Activated CD8-positive, alpha-beta T cell treated with anti-CD3 and anti-CD28 coated beads for 36 hours (primary cell): ENCODE measurements at regions not wholly inside any gene's neighbourhood (a gene's known extent, or its start where the extent isn't known, plus 50 kb on each side); places are given as distances from the start of the nearest gene placed in this dataset.

ENCODE experiments used
- ATAC-seq: fragments of 200-7000 bp; cut with Tn5 transposase; one replicate; pipeline ENCODE4 v1.10.0; 2021; ENCODE audit warnings: mild to moderate bottlenecking, moderate library complexity
- CTCF ChIA-PET: fragments of 350-600 bp; sonication (Branson Sonifier 250); formaldehyde crosslinking; loops from one replicate; lab custom pipeline; 2021; ENCODE audit warnings: antibody characterized with exemption; lab: Charles Lee
- POLR2A ChIA-PET: fragments of 350-600 bp; sonication (Branson Sonifier 250); formaldehyde crosslinking; loops from one replicate; lab custom pipeline; 2021; ENCODE audit warnings: antibody characterized with exemption; lab: Charles Lee
- DNase-seq: peaks from one replicate; pipeline ENCODE4 v3.0.0-alpha.2; 2020
- H3K27ac Mint-ChIP-seq: one replicate; pipeline ENCODE4 v1.8.0; 2021; ENCODE audit warnings: mild to moderate bottlenecking, mixed read lengths
- H3K27me3 Mint-ChIP-seq: one replicate; pipeline ENCODE4 v1.8.0; 2021; ENCODE audit warnings: mixed read lengths
- H3K36me3 Mint-ChIP-seq: one replicate; pipeline ENCODE4 v1.8.0; 2021; ENCODE audit warnings: low read depth, mixed read lengths
- H3K4me1 Mint-ChIP-seq: one replicate; pipeline ENCODE4 v1.8.0; 2021; ENCODE audit warnings: low read depth, mixed read lengths
- H3K4me3 Mint-ChIP-seq: one replicate; pipeline ENCODE4 v1.8.0; 2021; ENCODE audit warnings: mild to moderate bottlenecking, moderate library complexity, mixed read lengths
- H3K9me3 Mint-ChIP-seq: one replicate; pipeline ENCODE4 v1.8.0; 2021; ENCODE audit warnings: mixed read lengths
- CTCF ChIP-seq: fragments of 200-600 bp; IDR thresholded peaks from one replicate; pipeline ENCODE4 v1.8.0; 2022; ENCODE audit warnings: antibody characterized with exemption, mild to moderate bottlenecking
- intact Hi-C: fragments of 100-400 bp; cut with micrococcal nuclease; formaldehyde crosslinking; loops from one replicate; pipeline ENCODE4 v1.10.0; 2022

- no peak for TF ChIP-seq CTCF
- POLR2A ChIA-PET: no interaction called here
- H3K4me1 Mint-ChIP-seq: no peaks in the 10 kb centered on the region
- CTCF ChIA-PET: no interaction called here
- H3K36me3 Mint-ChIP-seq: no peaks in the 10 kb centered on the region
- peaks cover 8% of the 10 kb centered on the region for H3K9me3 Mint-ChIP-seq
- H3K4me3 Mint-ChIP-seq: no peak overlapping the region
- DNase-seq (no peak), ATAC-seq (no peak)
- no peaks in the 10 kb centered on the region for H3K27me3 Mint-ChIP-seq
- intact Hi-C loops: no loop called here
- no peak overlapping the region for H3K27ac Mint-ChIP-seq
Observed at GRCh38 chr16:51888534-51888933, 658.4 kb downstream of the TOX3 start.

- Mint-ChIP-seq H3K4me1 (no peaks in the 10 kb centered on the region), H3K9me3 (peaks cover 4% of the 10 kb centered on the region), H3K27ac (no peak overlapping the region), H3K4me3 (no peak overlapping the region), H3K27me3 (no peaks in the 10 kb centered on the region), H3K36me3 (no peaks in the 10 kb centered on the region)
- intact Hi-C loops: no loop called here
- no peak for TF ChIP-seq CTCF
- DNase-seq (no peak), ATAC-seq (no peak)
- ChIA-PET POLR2A (no interaction called here), CTCF (no interaction called here)
Observed at GRCh38 chr16:51888016-51888415, 658.9 kb downstream of the TOX3 start.

- Mint-ChIP-seq H3K4me1 (no peaks in the 10 kb centered on the region), H3K27me3 (no peaks in the 10 kb centered on the region), H3K4me3 (no peak overlapping the region), H3K36me3 (no peaks in the 10 kb centered on the region), H3K27ac (no peak overlapping the region), H3K9me3 (peaks cover 4% of the 10 kb centered on the region)
- ATAC-seq (no peak), DNase-seq (no peak)
- intact Hi-C loops: no loop called here
- POLR2A ChIA-PET: no interaction called here
- CTCF ChIA-PET: no interaction called here
- TF ChIP-seq CTCF: no peak
Observed at GRCh38 chr16:51886456-51886855, 660.5 kb downstream of the TOX3 start.

- Mint-ChIP-seq H3K4me1 (no peaks in the 10 kb centered on the region), H3K4me3 (no peak overlapping the region), H3K36me3 (no peaks in the 10 kb centered on the region), H3K9me3 (peaks cover 6% of the 10 kb centered on the region), H3K27me3 (no peaks in the 10 kb centered on the region), H3K27ac (no peak overlapping the region)
- DNase-seq (no peak), ATAC-seq (no peak)
- TF ChIP-seq CTCF: no peak
- ChIA-PET CTCF (no interaction called here), POLR2A (no interaction called here)
- intact Hi-C loops: no loop called here
Observed at GRCh38 chr16:51884773-51885172, 662.2 kb downstream of the TOX3 start.

- Mint-ChIP-seq H3K27me3 (no peaks in the 10 kb centered on the region), H3K27ac (no peak overlapping the region), H3K36me3 (no peaks in the 10 kb centered on the region), H3K4me3 (no peak overlapping the region), H3K4me1 (no peaks in the 10 kb centered on the region), H3K9me3 (peaks cover 4% of the 10 kb centered on the region)
- no peak for DNase-seq
- intact Hi-C loops: no loop called here
- ChIA-PET CTCF (no interaction called here), POLR2A (interaction anchor here (0.6 kb wide), 1 partner anchor 115 kb away, joined by 3 read pairs; no protein-coding TSS in a partner anchor)
- no peak for ATAC-seq
- TF ChIP-seq CTCF: no peak
Observed at GRCh38 chr16:51881731-51882130, 665.2 kb downstream of the TOX3 start.
